ENCODE measurements at regions not wholly inside any gene's neighbourhood (a gene's known extent, or its start where the extent isn't known, plus 50 kb on each side); places are given as distances from the start of the nearest gene placed in this dataset.

DNA sequence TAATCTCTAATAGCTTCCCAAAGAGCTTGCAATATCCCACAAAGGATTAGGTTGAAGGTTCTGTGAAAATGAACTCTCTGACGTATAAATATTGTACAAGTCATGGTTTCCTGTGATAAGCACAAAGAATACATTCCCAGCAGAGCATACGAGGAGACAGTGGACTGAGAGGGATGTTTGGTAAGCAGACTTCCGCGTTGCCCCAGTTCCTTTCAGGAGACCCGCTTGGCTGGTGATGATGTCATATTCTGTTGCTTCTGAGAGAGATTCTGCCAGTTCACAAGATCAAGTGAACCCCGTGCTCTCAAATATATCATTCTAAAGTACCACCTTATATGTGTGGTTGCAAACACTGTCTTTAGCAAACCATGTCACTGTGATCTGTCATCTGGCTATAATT, 323.9 kb upstream of the CASK start:
- TF ChIP-seq PAX5 (IDR thresholded peaks at IDR 0.05; ENCODE audit: insufficient read depth, low read length, severe bottlenecking): no peak
- TF ChIP-seq SPI1 (IDR thresholded peaks at IDR 0.05; ENCODE audit: low read depth, low read length): no peak
- no peak for TF ChIP-seq POLR2A (IDR thresholded peaks at IDR 0.05; ENCODE audit: low read depth, low read length)
- TF ChIP-seq TAF1 (IDR thresholded peaks at IDR 0.05; ENCODE audit: low read depth, low read length): no peak
- TF ChIP-seq POLR2AphosphoS5 (IDR thresholded peaks at IDR 0.05; ENCODE audit: low read depth, low read length): no peak
- DNase-seq (ENCODE audit: insufficient read length, low spot score) (no peak), FAIRE-seq (no peak)

DNA sequence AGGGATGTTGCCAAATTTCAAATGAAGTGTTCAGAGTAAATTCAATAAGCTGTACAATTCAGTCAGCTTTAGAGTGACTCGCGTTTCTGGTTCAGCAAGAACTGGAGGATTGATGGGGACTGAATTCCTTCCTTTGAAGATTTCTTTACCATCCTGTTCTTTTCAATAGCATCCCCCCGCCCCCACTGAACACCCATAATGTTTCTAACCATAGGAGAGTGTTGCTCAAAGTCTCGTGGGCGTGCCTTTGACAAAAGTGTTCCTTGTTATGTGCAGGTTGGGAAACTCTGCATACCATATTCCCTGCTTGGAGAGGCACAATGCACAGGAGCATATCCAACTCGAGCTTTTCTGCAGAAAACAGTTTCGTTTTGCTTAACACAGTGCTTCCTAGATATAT, 323.5 kb upstream of the CASK start:
- TF ChIP-seq POU2F2 (IDR thresholded peaks at IDR 0.05; ENCODE audit: low read depth, low read length) (no peak), SPI1 (IDR thresholded peaks at IDR 0.05; ENCODE audit: low read depth, low read length) (no peak), POLR2AphosphoS5 (IDR thresholded peaks at IDR 0.05; ENCODE audit: low read depth, low read length) (no peak), TAF1 (IDR thresholded peaks at IDR 0.05; ENCODE audit: low read depth, low read length) (no peak)
- no peak for FAIRE-seq
- DNase-seq (ENCODE audit: insufficient read length, low spot score): no peak

DNA sequence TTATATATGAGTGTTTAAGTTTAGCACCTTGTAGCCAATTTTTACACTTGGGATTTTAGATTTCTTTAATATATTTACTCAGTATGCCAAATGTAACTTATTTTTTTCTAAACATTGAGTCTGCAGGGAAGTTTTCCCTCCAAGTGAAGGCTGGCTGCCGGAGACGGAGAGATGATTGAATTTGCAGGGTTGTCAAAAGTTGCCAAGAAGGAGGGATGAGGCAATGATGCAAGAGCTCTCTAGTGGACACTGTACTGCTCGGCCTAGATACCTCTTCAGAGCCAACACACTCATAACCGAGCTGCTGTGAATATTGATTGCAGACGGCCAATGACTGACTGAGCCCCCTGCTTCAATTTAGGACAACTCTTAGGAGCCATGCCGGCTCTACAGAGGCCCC, 318.6 kb upstream of the CASK start:
- no peak for FAIRE-seq
- TF ChIP-seq SPI1 (IDR thresholded peaks at IDR 0.05; ENCODE audit: low read depth, low read length): no peak
- no peak for TF ChIP-seq POLR2A (IDR thresholded peaks at IDR 0.05; ENCODE audit: low read depth, low read length)
- no peak for TF ChIP-seq POLR2AphosphoS5 (IDR thresholded peaks at IDR 0.05; ENCODE audit: low read depth, low read length)
- TF ChIP-seq PAX5 (IDR thresholded peaks at IDR 0.05; ENCODE audit: insufficient read depth, low read length, severe bottlenecking): no peak
- TF ChIP-seq TAF1 (IDR thresholded peaks at IDR 0.05; ENCODE audit: low read depth, low read length): no peak
- no peak for TF ChIP-seq POU2F2 (IDR thresholded peaks at IDR 0.05; ENCODE audit: low read depth, low read length)
- no peak for DNase-seq (ENCODE audit: insufficient read length, low spot score)

DNA sequence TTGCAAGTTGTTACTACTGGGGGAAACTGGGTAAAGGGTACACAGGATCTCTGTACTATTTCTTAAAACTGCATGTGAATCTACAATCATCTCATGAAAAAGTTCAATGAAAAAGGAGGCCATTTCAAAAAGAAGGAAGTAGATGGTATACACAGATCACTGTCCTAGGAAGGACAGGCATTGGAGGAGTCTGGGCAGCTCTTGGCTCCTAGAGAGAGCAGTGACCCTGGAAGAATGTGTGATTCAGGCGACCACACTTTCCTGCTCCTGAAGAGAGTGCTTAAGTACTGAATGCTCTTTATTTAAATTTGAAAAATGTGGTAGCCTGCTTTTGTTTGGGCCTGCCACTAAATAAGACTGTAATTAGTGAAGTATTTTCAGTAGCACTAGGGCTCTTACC, 318.1 kb upstream of the CASK start:
- no peak for FAIRE-seq
- TF ChIP-seq TAF1 (IDR thresholded peaks at IDR 0.05; ENCODE audit: low read depth, low read length) (no peak), PAX5 (IDR thresholded peaks at IDR 0.05; ENCODE audit: insufficient read depth, low read length, severe bottlenecking) (no peak), SPI1 (IDR thresholded peaks at IDR 0.05; ENCODE audit: low read depth, low read length) (no peak), POLR2AphosphoS5 (IDR thresholded peaks at IDR 0.05; ENCODE audit: low read depth, low read length) (no peak), POU2F2 (IDR thresholded peaks at IDR 0.05; ENCODE audit: low read depth, low read length) (no peak), POLR2A (IDR thresholded peaks at IDR 0.05; ENCODE audit: low read depth, low read length) (no peak)
- no peak for DNase-seq (ENCODE audit: insufficient read length, low spot score)

DNA sequence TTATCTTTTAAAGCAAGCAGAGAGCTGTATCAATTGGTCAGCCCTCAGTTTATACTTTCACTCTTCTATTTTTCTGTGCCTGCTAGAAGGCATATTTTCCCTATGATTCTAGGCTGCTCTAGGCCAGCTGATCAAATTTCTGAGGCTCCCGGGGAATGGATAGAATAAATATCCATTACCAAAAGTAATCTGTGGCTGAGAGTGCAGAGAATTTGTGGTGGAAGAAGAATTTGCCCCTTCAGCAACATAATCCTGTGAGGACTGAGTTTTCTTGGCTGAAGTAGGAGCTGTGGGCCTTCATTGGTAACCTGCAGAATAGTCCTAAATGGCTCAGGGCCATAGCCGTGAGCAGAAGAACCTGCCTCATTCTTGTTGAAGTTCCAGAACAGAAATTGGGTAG, 314.6 kb upstream of the CASK start:
- DNase-seq (ENCODE audit: insufficient read length, low spot score) (no peak), FAIRE-seq (no peak)

DNA sequence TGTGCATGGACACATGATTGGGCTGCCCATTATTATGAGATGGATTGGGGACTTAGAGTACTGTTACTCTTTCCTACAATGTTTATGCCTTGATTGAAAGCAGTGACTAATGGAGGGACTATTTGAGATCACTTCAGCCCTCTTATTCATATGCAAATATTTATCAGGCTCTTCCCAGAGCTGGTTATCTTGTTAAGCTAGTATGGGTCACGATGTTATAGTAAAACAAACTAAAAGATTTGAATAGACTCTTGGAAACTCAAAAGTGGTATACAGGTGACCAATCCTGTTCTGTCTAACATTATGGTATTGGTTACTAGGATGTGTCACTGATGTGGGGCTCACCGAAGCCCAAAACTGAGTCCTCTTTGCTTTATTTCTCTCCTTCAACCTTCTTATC, 306.2 kb upstream of the CASK start:
- no peak for FAIRE-seq
- DNase-seq (ENCODE audit: insufficient read length, low spot score): no peak
- TF ChIP-seq PAX5 (IDR thresholded peaks at IDR 0.05; ENCODE audit: insufficient read depth, low read length, severe bottlenecking) (no peak), POLR2A (IDR thresholded peaks at IDR 0.05; ENCODE audit: low read depth, low read length) (no peak), POU2F2 (IDR thresholded peaks at IDR 0.05; ENCODE audit: low read depth, low read length) (no peak)

More for the DNA sequence above, 314.6 kb upstream of the CASK start:
- TF ChIP-seq TAF1 (IDR thresholded peaks at IDR 0.05; ENCODE audit: low read depth, low read length) (no peak), SPI1 (IDR thresholded peaks at IDR 0.05; ENCODE audit: low read depth, low read length) (no peak), POU2F2 (IDR thresholded peaks at IDR 0.05; ENCODE audit: low read depth, low read length) (no peak), PAX5 (IDR thresholded peaks at IDR 0.05; ENCODE audit: insufficient read depth, low read length, severe bottlenecking) (no peak), POLR2A (IDR thresholded peaks at IDR 0.05; ENCODE audit: low read depth, low read length) (no peak), POLR2AphosphoS5 (IDR thresholded peaks at IDR 0.05; ENCODE audit: low read depth, low read length) (no peak)

DNA sequence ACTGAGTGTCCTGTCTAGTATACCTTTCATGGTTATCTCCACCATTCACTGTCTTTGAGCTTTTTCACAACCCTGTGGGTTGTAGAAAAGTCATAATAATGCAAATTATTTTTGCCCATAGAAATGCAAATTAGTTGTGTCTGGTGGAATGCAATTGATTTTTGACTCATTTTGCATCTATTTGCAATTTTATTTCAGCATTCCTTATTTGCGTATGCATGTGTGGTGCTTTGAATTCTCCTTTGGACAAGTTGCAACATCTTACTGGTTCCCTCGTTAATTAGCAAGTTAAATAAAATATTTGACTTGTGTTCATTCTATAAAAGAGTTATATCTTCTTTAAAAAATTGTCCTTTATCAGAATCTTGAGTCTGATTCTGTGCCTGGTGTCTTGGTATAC, 297.3 kb upstream of the CASK start:
- FAIRE-seq: no peak
- no peak for DNase-seq (ENCODE audit: insufficient read length, low spot score)
- TF ChIP-seq PAX5 (IDR thresholded peaks at IDR 0.05; ENCODE audit: insufficient read depth, low read length, severe bottlenecking) (no peak), POLR2A (IDR thresholded peaks at IDR 0.05; ENCODE audit: low read depth, low read length) (no peak), POLR2AphosphoS5 (IDR thresholded peaks at IDR 0.05; ENCODE audit: low read depth, low read length) (no peak), TAF1 (IDR thresholded peaks at IDR 0.05; ENCODE audit: low read depth, low read length) (no peak), SPI1 (IDR thresholded peaks at IDR 0.05; ENCODE audit: low read depth, low read length) (no peak), POU2F2 (IDR thresholded peaks at IDR 0.05; ENCODE audit: low read depth, low read length) (no peak)

DNA sequence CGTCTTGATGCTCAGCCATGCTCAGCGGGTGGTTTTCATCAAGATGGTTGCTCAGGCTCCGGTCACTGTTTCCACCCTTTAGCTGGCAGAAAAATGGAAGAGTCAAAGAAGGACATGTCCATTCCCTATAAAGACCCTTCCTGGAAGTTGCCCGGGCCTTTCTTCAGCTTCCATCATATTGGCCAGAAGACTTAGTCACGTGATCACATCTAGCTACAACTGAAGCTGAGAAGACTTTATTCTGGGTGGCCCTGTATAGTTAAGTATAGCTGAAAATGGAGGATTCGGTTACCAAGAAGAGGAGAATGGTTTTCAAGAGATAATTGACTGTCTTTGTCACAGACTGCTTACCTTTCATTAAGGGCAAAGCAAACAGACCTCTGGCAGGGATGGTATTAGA, 296.7 kb upstream of the CASK start:
- TF ChIP-seq PAX5 (IDR thresholded peaks at IDR 0.05; ENCODE audit: insufficient read depth, low read length, severe bottlenecking) (no peak), POLR2A (IDR thresholded peaks at IDR 0.05; ENCODE audit: low read depth, low read length) (no peak), TAF1 (IDR thresholded peaks at IDR 0.05; ENCODE audit: low read depth, low read length) (no peak), POLR2AphosphoS5 (IDR thresholded peaks at IDR 0.05; ENCODE audit: low read depth, low read length) (no peak), SPI1 (IDR thresholded peaks at IDR 0.05; ENCODE audit: low read depth, low read length) (no peak), POU2F2 (IDR thresholded peaks at IDR 0.05; ENCODE audit: low read depth, low read length) (no peak)
- FAIRE-seq (no peak), DNase-seq (ENCODE audit: insufficient read length, low spot score) (no peak)

DNA sequence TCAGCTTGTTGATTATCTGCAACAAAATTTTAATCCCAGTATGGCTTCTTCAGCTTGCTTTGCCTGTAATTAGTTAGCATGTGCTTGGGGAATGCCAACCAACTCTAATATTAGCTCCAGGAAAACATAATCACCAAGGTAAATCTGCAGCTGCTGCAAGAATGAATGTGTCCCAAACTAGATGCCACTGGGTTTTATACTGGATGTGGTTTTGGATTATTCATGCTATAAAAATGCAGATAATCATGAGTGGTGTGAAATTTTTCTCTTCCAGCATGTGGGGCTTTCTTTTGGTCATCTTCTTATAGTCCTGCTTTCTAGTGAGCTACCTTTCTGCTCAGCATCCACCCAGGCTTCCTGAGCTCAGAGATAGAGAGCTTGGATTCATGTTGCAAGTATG, 295.9 kb upstream of the CASK start:
- TF ChIP-seq TAF1 (IDR thresholded peaks at IDR 0.05; ENCODE audit: low read depth, low read length) (no peak), POU2F2 (IDR thresholded peaks at IDR 0.05; ENCODE audit: low read depth, low read length) (no peak), POLR2A (IDR thresholded peaks at IDR 0.05; ENCODE audit: low read depth, low read length) (no peak), POLR2AphosphoS5 (IDR thresholded peaks at IDR 0.05; ENCODE audit: low read depth, low read length) (no peak), PAX5 (IDR thresholded peaks at IDR 0.05; ENCODE audit: insufficient read depth, low read length, severe bottlenecking) (no peak), SPI1 (IDR thresholded peaks at IDR 0.05; ENCODE audit: low read depth, low read length) (no peak)
- DNase-seq (ENCODE audit: insufficient read length, low spot score): no peak
- no peak for FAIRE-seq

DNA sequence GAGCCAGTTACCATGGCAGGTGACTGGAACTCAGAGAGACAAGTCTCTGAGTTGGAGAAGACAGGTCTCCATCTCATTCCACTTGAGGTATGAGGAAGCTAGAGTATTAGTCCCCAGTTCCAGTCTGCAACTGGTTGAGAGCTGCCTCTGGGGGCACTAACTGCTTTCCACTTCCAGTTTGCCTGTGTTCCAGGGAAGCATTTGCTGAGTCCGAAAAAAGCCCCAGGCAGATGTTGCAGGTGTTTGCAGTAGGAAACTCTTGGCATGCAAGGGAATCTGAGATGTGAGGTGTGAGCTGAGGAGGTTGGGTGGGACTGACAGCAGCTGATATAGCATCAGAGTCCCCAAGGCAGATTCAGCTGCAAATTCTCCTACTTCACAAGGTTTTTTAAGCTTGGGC, 272.2 kb upstream of the CASK start:
- no peak for FAIRE-seq
- no peak for TF ChIP-seq TAF1 (IDR thresholded peaks at IDR 0.05; ENCODE audit: low read depth, low read length)
- TF ChIP-seq POLR2AphosphoS5 (IDR thresholded peaks at IDR 0.05; ENCODE audit: low read depth, low read length): no peak
- TF ChIP-seq POU2F2 (IDR thresholded peaks at IDR 0.05; ENCODE audit: low read depth, low read length): no peak
- TF ChIP-seq POLR2A (IDR thresholded peaks at IDR 0.05; ENCODE audit: low read depth, low read length): no peak
- TF ChIP-seq PAX5 (IDR thresholded peaks at IDR 0.05; ENCODE audit: insufficient read depth, low read length, severe bottlenecking): no peak
- no peak for TF ChIP-seq SPI1 (IDR thresholded peaks at IDR 0.05; ENCODE audit: low read depth, low read length)
- DNase-seq (ENCODE audit: insufficient read length, low spot score): no peak
